H1 (cell line): ENCODE measurements at regions not wholly inside any gene's neighbourhood (a gene's known extent, or its start where the extent isn't known, plus 50 kb on each side); places are given as distances from the start of the nearest gene placed in this dataset.

Experiments used
- CTCF ChIA-PET: fragments of 300-600 bp; sonication (Branson Sonifier 250); formaldehyde crosslinking; loops from one replicate; lab custom pipeline; 2021; ENCODE audit not compliant: partially characterized antibody; lab: Charles Lee
- POLR2A ChIA-PET: fragments of 300-600 bp; sonication (Branson Sonifier 250); formaldehyde crosslinking; loops from one replicate; lab custom pipeline; 2021; ENCODE audit warnings: inconsistent platforms; ENCODE audit not compliant: partially characterized antibody; lab: Charles Lee
- DNase-seq, 2 experiments: peaks; one replicate each; pipeline versions ENCODE4 v3.0.0 to v3.0.0-alpha.2; 2010 to 2022; ENCODE audit warnings: low spot score in 2 of 2, low read depth in 1 of 2, mixed read lengths in 1 of 2
- FAIRE-seq: peaks from 2 replicates; lab custom pipeline; 2011; peaks lifted over from hg19 to GRCh38; lab: Jason Lieb, UNC
- H2AFZ ChIP-seq: 2 replicates; pipeline ENCODE4 v1.8.1; 2012; ENCODE audit warnings: low read length, inconsistent platforms
- H2AK5ac ChIP-seq: 2 replicates; pipeline ENCODE4 v1.6.1; 2013; ENCODE audit warnings: low read depth, low read length
- H2BK120ac ChIP-seq: replicated peaks from 2 replicates; pipeline ENCODE3; 2013; ENCODE audit warnings: low read depth, low read length, inconsistent platforms
- H2BK12ac ChIP-seq: 2 replicates; pipeline ENCODE4 v1.6.1; 2013; ENCODE audit warnings: low read depth, low read length
- H2BK15ac ChIP-seq: 2 replicates; pipeline ENCODE4 v1.6.1; 2013; ENCODE audit warnings: low read length
- H2BK20ac ChIP-seq: 2 replicates; pipeline ENCODE4 v1.6.1; 2013; ENCODE audit warnings: low read length
- H2BK5ac ChIP-seq: 2 replicates; pipeline ENCODE4 v1.6.1; 2013; ENCODE audit warnings: low read depth, low read length
- H3K14ac ChIP-seq: 2 replicates; pipeline ENCODE4 v1.6.1; 2013; ENCODE audit warnings: inconsistent platforms; ENCODE audit not compliant: insufficient read length
- H3K18ac ChIP-seq: 2 replicates; pipeline ENCODE4 v1.6.1; 2013; ENCODE audit warnings: low read length; ENCODE audit errors: extremely low read depth
- H3K23ac ChIP-seq: 2 replicates; pipeline ENCODE4 v1.6.1; 2013; ENCODE audit warnings: inconsistent platforms; ENCODE audit not compliant: insufficient read length
- H3K23me2 ChIP-seq: 2 replicates; pipeline ENCODE4 v1.6.1; 2013; ENCODE audit warnings: low read depth, low read length
- H3K27ac ChIP-seq: 2 replicates; pipeline ENCODE4 v1.6.1; 2011; ENCODE audit warnings: low read depth, low read length, inconsistent platforms
- H3K27me3 ChIP-seq, 4 experiments: replicated peaks in 1 of 4; 1 replicate in 1 of 4; 2 replicates in 3 of 4; pipeline versions ENCODE4 v1.6.1 to v1.8.1; 2011 to 2013; ENCODE audit warnings: low read length in 3 of 4, mild to moderate bottlenecking in 3 of 4, inconsistent platforms in 2 of 4, mixed read lengths in 2 of 4, moderate library complexity in 1 of 4; ENCODE audit not compliant: control insufficient read depth in 3 of 4, insufficient read depth in 3 of 4; ENCODE audit errors: extremely low read depth in 1 of 4
- H3K36me3 ChIP-seq, 4 experiments: 2 replicates each; pipeline versions ENCODE4 v1.6.1 to v1.8.1; 2011 to 2013; ENCODE audit warnings: mild to moderate bottlenecking in 4 of 4, low read length in 3 of 4, moderate library complexity in 2 of 4, control low read depth in 1 of 4, inconsistent platforms in 1 of 4; ENCODE audit not compliant: insufficient read depth in 4 of 4, control insufficient read depth in 2 of 4
- H3K4ac ChIP-seq: replicated peaks from 2 replicates; pipeline ENCODE3; 2013; ENCODE audit warnings: low read length, low read depth, mixed read lengths, inconsistent platforms; ENCODE audit not compliant: insufficient read length
- H3K4me1 ChIP-seq, 4 experiments: replicated peaks in 1 of 4; 1 replicate in 1 of 4; 2 replicates in 3 of 4; pipeline versions ENCODE4 v1.6.1 to v1.8.1; 2011 to 2013; ENCODE audit warnings: low read length in 3 of 4, inconsistent platforms in 2 of 4, mixed read lengths in 1 of 4; ENCODE audit not compliant: insufficient read depth in 4 of 4, control insufficient read depth in 3 of 4
- H3K4me2 ChIP-seq, 2 experiments: 2 replicates each; pipeline versions ENCODE4 v1.6.1 to v1.8.1; 2011 to 2013; ENCODE audit warnings: low read depth in 2 of 2, low read length in 2 of 2, control low read depth in 1 of 2, inconsistent platforms in 1 of 2, mild to moderate bottlenecking in 1 of 2; ENCODE audit not compliant: insufficient read depth in 1 of 2
- H3K4me3 ChIP-seq, 4 experiments: fragments of 200-600, 300-600 bp in 1 of 4; sonication (generic), shearing (Covaris generic), sonication (Bioruptor Twin) in 1 of 4; 2 replicates each; pipeline versions ENCODE4 v1.5.1 to v1.8.1; 2011 to 2016; ENCODE audit warnings: low read length in 4 of 4, low read depth in 3 of 4, control low read depth in 2 of 4, inconsistent platforms in 2 of 4, mild to moderate bottlenecking in 2 of 4, mixed read lengths in 1 of 4, moderate library complexity in 1 of 4; ENCODE audit not compliant: insufficient read depth in 2 of 4; ENCODE audit errors: extremely low read depth in 1 of 4
- H3K56ac ChIP-seq: replicated peaks from 2 replicates; pipeline ENCODE3; 2013; ENCODE audit warnings: low read depth, mild to moderate bottlenecking, mixed read lengths, low read length, inconsistent platforms; ENCODE audit not compliant: insufficient read length
- H3K79me1 ChIP-seq: 2 replicates; pipeline ENCODE4 v1.6.1; 2013; ENCODE audit warnings: low read depth, low read length, control low read depth
- H3K79me2 ChIP-seq, 2 experiments: 2 replicates each; pipeline versions ENCODE4 v1.6.1 to v1.8.1; 2012 to 2013; ENCODE audit warnings: low read length in 2 of 2, mild to moderate bottlenecking in 2 of 2, inconsistent platforms in 1 of 2; ENCODE audit not compliant: insufficient read depth in 2 of 2, control insufficient read depth in 1 of 2
- H3K9ac ChIP-seq, 4 experiments: replicated peaks in 1 of 4; 1 replicate in 1 of 4; 2 replicates in 3 of 4; pipeline versions ENCODE4 v1.6.1 to v1.8.1; 2011 to 2013; ENCODE audit warnings: low read depth in 3 of 4, low read length in 3 of 4, control low read depth in 2 of 4, mild to moderate bottlenecking in 2 of 4, moderate library complexity in 2 of 4, inconsistent platforms in 1 of 4; ENCODE audit errors: extremely low read depth in 1 of 4
- H3K9me3 ChIP-seq, 2 experiments: 2 replicates each; pipeline versions ENCODE4 v1.6.1 to v1.8.1; 2012 to 2013; ENCODE audit warnings: mild to moderate bottlenecking in 2 of 2, moderate library complexity in 2 of 2, control low read depth in 1 of 2, inconsistent platforms in 1 of 2, low read depth in 1 of 2, low read length in 1 of 2, mixed read lengths in 1 of 2; ENCODE audit not compliant: insufficient read depth in 2 of 2
- H4K20me1 ChIP-seq, 2 experiments: replicated peaks in 1 of 2; 2 replicates each; pipeline versions ENCODE3 to v1.8.1; 2011 to 2013; ENCODE audit warnings: inconsistent platforms in 2 of 2, low read length in 2 of 2, mild to moderate bottlenecking in 1 of 2; ENCODE audit not compliant: insufficient read depth in 2 of 2, control insufficient read depth in 1 of 2
- H4K5ac ChIP-seq: 2 replicates; pipeline ENCODE4 v1.6.1; 2013; ENCODE audit warnings: low read length, low read depth, mixed read lengths, inconsistent platforms; ENCODE audit not compliant: insufficient read length
- H4K8ac ChIP-seq: 2 replicates; pipeline ENCODE4 v1.8.0; 2013; ENCODE audit warnings: mild to moderate bottlenecking, moderate library complexity, low read length, inconsistent platforms; ENCODE audit not compliant: insufficient read depth; ENCODE audit errors: extremely low read depth
- H4K91ac ChIP-seq: replicated peaks from 2 replicates; pipeline ENCODE3; 2013; ENCODE audit warnings: low read length, mixed read lengths, inconsistent platforms; ENCODE audit not compliant: insufficient read length
- CTCF ChIP-seq, 3 experiments: IDR thresholded peaks; 1 replicate in 2 of 3; 2 replicates in 1 of 3; pipeline versions ENCODE4 v1.5.1 to v1.6.1; 2011; ENCODE audit warnings: low read length in 3 of 3, mild to moderate bottlenecking in 3 of 3, inconsistent platforms in 2 of 3, low read depth in 1 of 3, moderate library complexity in 1 of 3; ENCODE audit not compliant: insufficient read depth in 1 of 3; ENCODE audit errors: control extremely low read depth in 1 of 3
- EGR1 ChIP-seq: IDR thresholded peaks from 2 replicates; pipeline ENCODE4 v1.6.1; 2011; ENCODE audit warnings: low read depth, low read length, borderline replicate concordance
- GABPA ChIP-seq: IDR thresholded peaks from 2 replicates; pipeline ENCODE4 v1.6.1; 2011; ENCODE audit warnings: mild to moderate bottlenecking, low read length, moderate library complexity, borderline replicate concordance; ENCODE audit not compliant: insufficient read depth
- GTF2F1 ChIP-seq: IDR thresholded peaks from 2 replicates; pipeline ENCODE4 v1.6.1; 2012; ENCODE audit warnings: low read depth, low read length, improper control_type of control experiment, borderline replicate concordance
- KDM5A ChIP-seq: fragments of 200-600 bp; IDR thresholded peaks from 2 replicates; pipeline ENCODE4 v1.7.1; 2012; ENCODE audit warnings: mild to moderate bottlenecking, low read length, inconsistent platforms, mixed read lengths
- POLR2A ChIP-seq, 2 experiments: IDR thresholded peaks; 1 replicate in 1 of 2; 2 replicates in 1 of 2; pipeline ENCODE4 v1.6.1; 2011; ENCODE audit warnings: low read depth in 2 of 2, low read length in 2 of 2, mild to moderate bottlenecking in 2 of 2; ENCODE audit errors: control extremely low read depth in 1 of 2
- SIX5 ChIP-seq: IDR thresholded peaks from 2 replicates; pipeline ENCODE4 v1.6.1; 2011; ENCODE audit warnings: mild to moderate bottlenecking, low read depth, low read length
- SP4 ChIP-seq: IDR thresholded peaks from 2 replicates; pipeline ENCODE4 v1.6.1; 2012; ENCODE audit warnings: low read length, inconsistent platforms
- TAF1 ChIP-seq: IDR thresholded peaks from 2 replicates; pipeline ENCODE4 v1.6.1; 2011; ENCODE audit warnings: mild to moderate bottlenecking, low read depth, low read length
- WGBS, 2 experiments: shearing (Covaris generic) in 1 of 2; methylation state at CpG; one replicate each; pipeline versions ENCODE4 v1.1.6 to v1.1.7; 2013 to 2015; ENCODE audit warnings: low lambda C conversion rate in 2 of 2, mixed read lengths in 2 of 2, inconsistent platforms in 1 of 2, low coverage in 1 of 2, missing lambda C conversion rate in 1 of 2; ENCODE audit not compliant: insufficient replicate concordance in 2 of 2, insufficient coverage in 1 of 2, insufficient read length in 1 of 2; ENCODE audit errors: extremely low coverage in 1 of 2, missing lambda C conversion rate in 1 of 2; 5-methylcytosine and 5-hydroxymethylcytosine counted together

- Histone ChIP-seq H3K79me1 (no peaks in the 10 kb centered on the region), H2AFZ (peak overlapping the region; percentile 70; the same call in 1 of the 2 replicates), H3K79me2 (no peaks in the 10 kb centered on the region), H4K5ac (no peak overlapping the region), H3K4me3 (no peak overlapping the region), H2BK120ac (no peak overlapping the region), H3K27me3 (no peaks in the 10 kb centered on the region), H3K23me2 (no peaks in the 10 kb centered on the region), H3K27ac (no peak overlapping the region), H4K91ac (no peak overlapping the region), H4K8ac (no peak overlapping the region), H3K18ac (no peak overlapping the region), H2BK12ac (no peak overlapping the region; the same call in 1 of the 2 replicates), H3K4me1 (no peaks in the 10 kb centered on the region), H3K4me2 (no peak overlapping the region), H2BK15ac (no peak overlapping the region), H3K9me3 (no peaks in the 10 kb centered on the region), H3K4ac (no peak overlapping the region), H2AK5ac (no peak overlapping the region), H2BK5ac (no peak overlapping the region), H3K14ac (no peak overlapping the region), H3K56ac (no peak overlapping the region), H3K23ac (no peak overlapping the region), H2BK20ac (no peak overlapping the region), H3K36me3 (no peaks in the 10 kb centered on the region), H4K20me1 (no peaks in the 10 kb centered on the region), H3K9ac (no peak overlapping the region)
- DNase-seq = no peak
- CTCF ChIA-PET = interaction anchor here (1.0 kb wide), 1 partner anchor 218 kb away, joined by 3 read pairs; no protein-coding TSS in a partner anchor
- POLR2A ChIA-PET = no interaction called here
- TF ChIP-seq GTF2F1 (no peak), CTCF (IDR thresholded peaks at IDR 0.05; ENCODE audit: control extremely low read depth in 1 of 3, insufficient read depth in 1 of 3, low read depth in 1 of 3, low read length in 3 of 3) (no peak), KDM5A (no peak), TAF1 (no peak), GABPA (no peak), POLR2A (IDR thresholded peaks at IDR 0.05; ENCODE audit: control extremely low read depth in 1 of 2, low read depth in 2 of 2, low read length in 2 of 2) (no peak), SIX5 (no peak), EGR1 (no peak), SP4 (no peak)
- FAIRE-seq = no peak
- WGBS, 2 experiments = 77% methylated on average over 6 of the region's 6 CpGs; no CpG with 5 or more reads in 1 of the 2 experiments
These were observed 516.9 kb upstream of the LRRN3 start for GRCh38 chr7:110573862-110574528.
